DMS53 treated with DMSO at 0.1 percent for 48 hours (cell line): ENCODE measurements at regions not wholly inside any gene's neighbourhood (a gene's known extent, or its start where the extent isn't known, plus 50 kb on each side); places are given as distances from the start of the nearest gene placed in this dataset.
A peak's percentile ranks its signal among the peaks of the same experiment; 100 is the strongest.

Experiments
- DNase-seq: peaks from one replicate; lab custom pipeline; 2025; ENCODE audit not compliant: unreplicated experiment; lab: John Stamatoyannopoulos, UW

- DNase-seq = no peak
Observed at GRCh38 chr10:83248106-83248631, 891.1 kb upstream of the GHITM start.

- DNase-seq = no peak
Observed at GRCh38 chr10:83250396-83250795, 888.9 kb upstream of the GHITM start.

GRCh38 chr10:83252169-83252568 is 887.1 kb upstream of the GHITM start:
- DNase-seq = no peak

GRCh38 chr10:83252596-83252995 is 886.7 kb upstream of the GHITM start:
- DNase-seq = no peak

GRCh38 chr10:83253011-83253671 is 886.2 kb upstream of the GHITM start:
- DNase-seq = no peak

- no peak for DNase-seq
Observed at GRCh38 chr10:83254698-83255097, 884.6 kb upstream of the GHITM start.

- no peak for DNase-seq
Observed at GRCh38 chr10:83262434-83262833, 876.9 kb upstream of the GHITM start.

GRCh38 chr10:83272666-83273434 is 866.5 kb upstream of the GHITM start:
- no peak for DNase-seq

GRCh38 chr10:83274088-83274487 is 865.2 kb upstream of the GHITM start:
- no peak for DNase-seq

- no peak for DNase-seq
Observed at GRCh38 chr10:83276971-83277370, 862.3 kb upstream of the GHITM start.

GRCh38 chr10:83283151-83283550 is 856.2 kb upstream of the GHITM start:
- no peak for DNase-seq

GRCh38 chr10:83287374-83287773 is 851.9 kb upstream of the GHITM start:
- DNase-seq = no peak

GRCh38 chr10:83289373-83289772 is 849.9 kb upstream of the GHITM start:
- DNase-seq = no peak

- DNase-seq = no peak
Observed at GRCh38 chr10:83289948-83290347, 849.4 kb upstream of the GHITM start.

GRCh38 chr10:83301732-83302131 is 837.6 kb upstream of the GHITM start:
- no peak for DNase-seq

GRCh38 chr10:83302623-83303022 is 836.7 kb upstream of the GHITM start:
- no peak for DNase-seq

- no peak for DNase-seq
Observed at GRCh38 chr10:83310688-83311087, 828.6 kb upstream of the GHITM start.

- no peak for DNase-seq
Observed at GRCh38 chr10:83312570-83312969, 826.7 kb upstream of the GHITM start.

GRCh38 chr10:83332690-83333089 is 806.6 kb upstream of the GHITM start:
- DNase-seq = peak; percentile 92

GRCh38 chr10:83333566-83333965 is 805.7 kb upstream of the GHITM start:
- DNase-seq = no peak

GRCh38 chr10:83343676-83344075 is 795.6 kb upstream of the GHITM start:
- no peak for DNase-seq

GRCh38 chr10:83346266-83346910 is 792.9 kb upstream of the GHITM start:
- no peak for DNase-seq
